ENCODE measurements at regions not wholly inside any gene's neighbourhood (a gene's known extent, or its start where the extent isn't known, plus 50 kb on each side); places are given as distances from the start of the nearest gene placed in this dataset.

DNA sequence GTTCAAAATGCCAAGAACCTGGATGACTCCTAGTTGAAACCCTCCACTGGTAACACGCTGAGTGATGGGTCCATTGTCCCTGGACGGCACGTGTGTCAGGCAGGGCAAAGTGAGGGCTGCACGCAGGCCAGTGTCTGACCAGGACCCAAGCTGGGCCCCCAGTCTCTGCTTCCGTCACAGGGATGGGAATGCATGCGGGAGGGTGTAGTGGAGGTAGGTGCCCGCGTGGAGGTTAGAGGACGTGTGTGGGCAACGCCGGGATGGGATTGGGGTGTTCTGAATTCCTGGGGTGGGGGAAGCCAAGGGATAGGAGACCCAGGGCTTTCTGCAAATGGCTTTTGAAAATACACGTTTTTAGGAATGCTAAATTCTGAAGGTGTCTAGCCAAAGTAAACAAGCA is 943.3 kb downstream of the BRD1 start:
- Mint-ChIP-seq H3K27ac (no peak overlapping the region), H3K27me3 (no peaks in the 10 kb centered on the region), H3K4me1 (no peaks in the 10 kb centered on the region), H3K9me3 (no peaks in the 10 kb centered on the region), H3K4me3 (no peak overlapping the region)
- DNase-seq = no peak
- no peak for ATAC-seq

DNA sequence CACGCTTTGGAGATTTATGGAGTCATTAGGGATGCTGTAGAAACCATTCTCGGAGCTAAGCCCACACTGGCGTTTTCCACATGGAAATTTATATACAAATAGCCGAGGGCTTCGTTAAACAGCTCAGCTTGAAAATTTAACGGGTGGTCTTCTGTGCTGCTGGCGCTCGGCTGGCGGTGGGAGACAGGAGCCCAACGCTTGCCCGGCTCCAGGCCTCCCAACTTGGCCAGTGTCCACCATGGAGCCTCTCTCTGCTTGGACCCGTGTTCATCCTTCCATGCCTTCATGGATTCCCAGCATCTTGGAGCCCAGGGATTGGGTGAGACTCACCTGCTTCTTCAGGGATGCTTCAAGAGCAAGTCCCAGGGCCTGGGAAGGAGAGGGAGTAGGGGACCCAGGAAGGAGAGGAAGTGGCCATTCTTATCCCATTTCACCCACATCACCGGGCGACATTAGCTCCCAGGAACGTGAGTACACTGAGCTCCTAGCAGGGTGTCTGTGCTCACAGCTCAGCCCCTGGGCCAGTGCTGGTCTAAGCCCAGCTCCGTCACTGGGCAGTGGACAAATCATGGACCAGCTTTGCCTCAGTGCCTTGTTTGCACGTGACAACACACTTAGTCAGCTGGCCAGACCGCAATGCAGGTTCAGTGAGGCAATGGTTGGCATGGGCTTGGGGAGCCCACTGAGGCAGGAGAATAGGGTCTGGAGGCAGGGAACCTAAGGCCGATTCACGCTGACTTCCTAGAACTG is 944.3 kb downstream of the BRD1 start:
- ATAC-seq (no peak), DNase-seq (no peak)
- H3K4me3 Mint-ChIP-seq = no peak overlapping the region
- no peaks in the 10 kb centered on the region for H3K9me3 Mint-ChIP-seq
- no peaks in the 10 kb centered on the region for H3K27me3 Mint-ChIP-seq
- H3K4me1 Mint-ChIP-seq = no peaks in the 10 kb centered on the region
- H3K27ac Mint-ChIP-seq = no peak overlapping the region

DNA sequence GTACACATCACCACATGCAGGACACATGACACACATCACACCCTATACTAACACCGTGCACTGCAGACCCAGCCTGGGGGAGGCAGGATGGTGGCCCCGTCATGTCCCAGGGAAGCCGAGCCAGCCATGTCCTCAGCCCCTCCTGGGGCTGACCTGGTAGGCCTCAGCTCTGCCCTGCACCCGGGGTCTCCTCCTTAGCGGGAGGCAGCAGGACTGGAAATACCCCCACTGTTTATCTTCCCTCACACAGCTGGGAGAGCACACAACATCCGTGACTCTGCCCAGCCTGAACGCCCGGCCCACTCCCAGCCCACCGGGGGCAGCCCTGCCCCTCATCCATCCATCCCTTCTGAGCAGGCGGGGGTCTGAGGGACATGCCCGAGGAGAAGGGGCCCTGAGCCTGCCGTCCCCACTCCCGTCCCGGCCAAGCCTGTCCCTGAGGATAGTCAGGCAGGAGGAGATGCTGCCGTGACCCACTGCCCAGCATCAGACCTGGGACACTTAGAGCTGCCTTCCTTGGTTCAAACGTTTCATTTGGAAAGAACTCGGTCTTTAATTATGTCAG is 945.0 kb downstream of the BRD1 start:
- DNase-seq (no peak), ATAC-seq (no peak)
- Mint-ChIP-seq H3K27ac (no peak overlapping the region), H3K4me1 (no peaks in the 10 kb centered on the region), H3K9me3 (no peaks in the 10 kb centered on the region), H3K27me3 (peaks cover 2% of the 10 kb centered on the region), H3K4me3 (no peak overlapping the region)

DNA sequence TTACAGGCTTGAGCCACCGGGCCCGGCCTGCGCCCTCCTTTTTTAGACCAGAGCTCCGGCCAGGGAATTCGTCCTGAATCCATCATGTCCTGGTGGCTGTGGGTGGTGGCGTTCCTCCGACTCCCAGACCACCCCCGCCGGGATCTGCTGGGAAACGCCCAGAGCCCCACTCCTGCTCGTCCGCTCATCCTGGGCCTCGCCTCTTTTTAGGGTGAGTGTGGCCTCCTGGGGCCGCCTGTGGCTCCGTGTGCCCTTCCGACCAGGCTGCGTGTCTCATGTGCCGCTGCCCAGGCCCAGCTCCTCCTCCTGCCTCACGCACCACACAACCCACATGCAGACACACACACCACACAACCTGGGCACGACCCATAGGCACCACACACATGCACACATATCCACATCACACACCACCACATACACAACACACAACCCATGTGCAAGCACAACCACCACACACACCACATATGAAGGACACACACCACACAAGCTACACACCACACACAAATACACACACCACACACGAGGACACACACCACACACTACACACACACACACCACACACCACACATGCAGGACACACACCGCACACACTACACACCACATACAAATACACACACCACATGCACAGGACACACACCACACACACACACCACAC is 946.2 kb downstream of the BRD1 start:
- no peak overlapping the region for H3K4me3 Mint-ChIP-seq
- H3K4me1 Mint-ChIP-seq = no peaks in the 10 kb centered on the region
- H3K27me3 Mint-ChIP-seq = peaks cover 12% of the 10 kb centered on the region
- ATAC-seq (no peak), DNase-seq (no peak)
- no peaks in the 10 kb centered on the region for H3K9me3 Mint-ChIP-seq
- no peak overlapping the region for H3K27ac Mint-ChIP-seq

DNA sequence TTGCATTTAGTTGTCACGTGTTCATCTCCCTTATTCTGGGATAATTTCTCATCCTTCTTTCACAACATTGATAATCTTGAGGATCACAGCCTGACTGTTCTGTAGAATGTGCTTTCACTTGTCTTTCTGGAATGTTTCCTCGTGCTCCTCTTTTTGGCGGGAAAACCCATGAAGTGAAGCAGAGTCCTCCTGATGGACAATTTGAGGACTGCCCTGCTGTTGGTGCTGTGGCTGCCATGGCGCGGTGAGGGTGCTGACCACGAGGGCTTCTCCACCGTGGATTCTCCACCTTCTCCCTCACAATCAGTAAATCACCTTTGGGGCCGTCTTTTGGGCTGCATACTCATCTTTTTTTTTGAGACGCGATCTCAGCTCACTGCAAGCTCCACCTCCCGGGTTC is 946.9 kb downstream of the BRD1 start:
- no peak overlapping the region for H3K27ac Mint-ChIP-seq
- H3K4me3 Mint-ChIP-seq = no peak overlapping the region
- no peaks in the 10 kb centered on the region for H3K4me1 Mint-ChIP-seq
- no peak for DNase-seq
- H3K27me3 Mint-ChIP-seq = peaks cover 19% of the 10 kb centered on the region
- no peaks in the 10 kb centered on the region for H3K9me3 Mint-ChIP-seq
- no peak for ATAC-seq

DNA sequence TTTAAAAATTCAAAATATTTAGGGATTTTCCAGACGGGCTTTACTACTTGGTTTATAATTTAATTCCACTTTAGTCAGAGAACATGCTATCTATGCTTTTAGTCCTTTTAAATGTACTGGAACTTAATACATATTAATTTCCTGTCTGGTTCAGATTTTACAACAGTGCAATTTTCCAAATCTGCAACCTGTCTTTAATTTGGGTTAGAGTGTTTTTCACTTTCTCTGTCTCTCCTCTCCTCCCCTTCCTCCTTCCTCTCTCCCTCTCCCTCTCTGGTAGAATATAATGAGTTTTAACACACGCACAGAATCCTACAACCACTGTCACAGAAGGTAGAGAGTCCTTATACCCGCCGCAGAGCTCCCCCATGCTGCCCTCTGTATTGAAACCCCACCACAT is 950.7 kb downstream of the BRD1 start:
- H3K27ac Mint-ChIP-seq = no peak overlapping the region
- no peak for DNase-seq
- H3K4me1 Mint-ChIP-seq = no peaks in the 10 kb centered on the region
- no peak for ATAC-seq
- H3K27me3 Mint-ChIP-seq = peaks cover 38% of the 10 kb centered on the region
- H3K4me3 Mint-ChIP-seq = no peak overlapping the region
- H3K9me3 Mint-ChIP-seq = no peaks in the 10 kb centered on the region

DNA sequence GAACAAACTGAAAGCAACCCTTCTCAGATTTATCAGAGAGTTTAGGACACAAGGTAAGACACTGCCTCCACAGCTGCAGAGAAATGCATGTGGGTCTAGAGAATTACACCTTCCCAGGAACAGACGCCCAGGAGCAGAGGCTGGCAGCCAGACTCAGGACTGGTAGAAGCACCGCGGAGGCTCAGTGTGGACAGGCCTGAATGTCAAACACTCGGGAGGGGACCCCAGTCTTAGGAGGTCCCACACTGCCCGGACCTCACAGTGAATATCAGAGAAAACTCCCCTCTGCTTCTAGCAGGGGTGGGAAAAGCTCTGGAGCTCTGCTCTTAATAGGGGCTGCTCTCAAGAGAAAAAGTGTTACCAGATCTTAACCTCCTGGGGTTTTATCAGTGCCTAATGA is 952.7 kb downstream of the BRD1 start:
- ATAC-seq (no peak), DNase-seq (no peak)
- H3K9me3 Mint-ChIP-seq = peaks cover 5 to 6% of the 10 kb centered on the region in 2 donors
- no peak overlapping the region for H3K27ac Mint-ChIP-seq
- no peak overlapping the region for H3K4me3 Mint-ChIP-seq
- peaks cover 45% of the 10 kb centered on the region for H3K27me3 Mint-ChIP-seq
- no peaks in the 10 kb centered on the region for H3K4me1 Mint-ChIP-seq

DNA sequence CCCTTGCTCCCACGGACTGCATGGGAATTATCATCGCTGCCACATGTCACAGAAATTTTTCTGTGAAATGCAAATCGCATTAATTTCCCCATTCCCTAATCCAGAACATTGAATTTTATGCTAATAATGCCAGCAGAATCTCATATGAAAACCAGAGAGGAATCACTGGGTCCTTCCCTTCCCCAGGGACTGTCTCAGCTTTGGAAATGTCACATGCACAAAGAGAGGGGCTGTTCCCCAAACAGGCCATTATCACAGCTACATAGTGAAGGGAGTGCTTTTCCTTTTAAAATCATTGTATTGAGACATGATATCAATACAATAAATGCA is 954.5 kb downstream of the BRD1 start:
- peaks cover 47% of the 10 kb centered on the region for H3K27me3 Mint-ChIP-seq
- no peak overlapping the region for H3K27ac Mint-ChIP-seq
- H3K4me1 Mint-ChIP-seq = no peaks in the 10 kb centered on the region
- no peak overlapping the region for H3K4me3 Mint-ChIP-seq
- H3K9me3 Mint-ChIP-seq = peaks cover 5 to 10% of the 10 kb centered on the region in 2 donors
- ATAC-seq = no peak
- DNase-seq = no peak

DNA sequence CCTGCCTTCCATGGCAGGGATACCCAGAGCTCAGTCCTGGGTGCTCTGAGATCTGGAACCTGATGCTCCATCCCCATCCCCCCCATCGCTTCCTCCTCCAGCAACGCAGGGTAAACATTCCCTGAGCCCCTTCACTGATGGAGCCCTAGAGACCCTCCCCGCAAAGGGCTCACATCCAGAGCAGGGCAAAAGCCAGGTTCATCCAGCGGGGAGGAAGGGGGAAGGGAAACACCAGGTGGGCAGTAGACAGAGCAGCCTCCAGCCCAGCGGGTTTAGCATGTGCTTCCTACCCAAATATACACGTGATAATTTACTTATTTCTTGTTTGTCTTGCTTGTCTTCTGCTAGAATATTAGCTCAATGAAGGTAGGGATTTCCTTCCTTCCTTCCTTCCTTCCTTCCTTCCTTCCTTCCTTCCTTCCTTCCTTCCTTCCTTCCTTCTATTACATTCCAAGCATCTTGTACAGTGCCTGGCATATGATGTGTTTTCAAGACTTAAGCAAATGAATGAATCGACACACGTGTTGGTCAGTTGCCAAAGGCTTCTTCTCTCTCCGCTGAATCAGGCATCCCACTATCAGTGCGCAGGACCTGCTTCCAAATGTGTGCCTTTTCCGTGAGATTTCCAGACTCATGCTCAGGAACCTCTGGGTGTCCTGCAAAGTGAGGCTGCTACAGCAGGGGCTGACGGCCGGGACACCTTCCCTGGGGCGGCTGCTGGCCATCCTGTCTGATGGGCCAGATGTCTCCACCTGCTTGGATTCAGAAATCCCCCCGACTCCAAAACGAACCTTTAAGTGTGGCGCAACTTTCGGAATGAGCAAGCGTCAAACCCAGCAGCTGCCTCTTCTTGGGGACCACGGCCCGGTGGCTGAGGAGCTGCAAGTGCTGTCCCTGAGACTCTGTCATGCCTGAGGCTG is 955.1 kb downstream of the BRD1 start:
- DNase-seq (no peak), ATAC-seq (no peak)
- H3K9me3 Mint-ChIP-seq = peaks cover 5 to 10% of the 10 kb centered on the region in 2 donors
- no peaks in the 10 kb centered on the region for H3K4me1 Mint-ChIP-seq
- H3K4me3 Mint-ChIP-seq = no peak overlapping the region
- H3K27me3 Mint-ChIP-seq = peaks cover 48% of the 10 kb centered on the region
- no peak overlapping the region for H3K27ac Mint-ChIP-seq

DNA sequence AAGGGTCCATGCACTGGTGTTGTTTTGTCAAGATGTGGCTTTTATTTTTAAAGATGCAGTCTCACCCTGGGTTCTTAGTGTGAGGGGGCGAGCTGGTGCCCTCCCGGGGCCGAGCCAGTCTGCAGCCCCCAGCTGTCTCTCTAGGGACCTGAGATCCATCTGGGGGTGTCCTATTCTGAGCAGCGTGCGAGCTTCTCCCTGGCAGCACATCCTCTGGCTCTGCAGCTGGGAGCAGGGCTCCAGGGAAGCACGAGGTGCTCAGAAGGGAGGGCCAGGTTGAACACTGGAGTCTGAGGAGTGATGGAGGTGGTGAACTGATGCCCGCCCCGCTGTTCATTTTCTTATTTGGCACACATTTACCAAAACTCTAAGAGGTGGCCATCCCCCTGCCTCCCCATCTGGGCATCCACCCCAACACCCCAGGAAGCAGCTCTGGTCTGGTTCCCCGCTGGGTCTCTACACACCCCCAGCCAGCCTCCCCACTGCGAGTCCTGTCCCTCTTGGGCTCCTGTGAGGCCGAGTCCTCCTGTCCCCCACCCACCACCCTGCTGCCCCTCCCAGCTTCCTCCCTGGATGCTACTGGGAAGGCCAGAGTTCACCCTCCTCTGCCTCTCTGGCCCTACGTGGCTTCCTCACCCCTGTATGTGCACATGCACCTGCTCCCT is 956.4 kb downstream of the BRD1 start:
- Mint-ChIP-seq H3K27ac (peak overlapping the region in 1 of 2 donors; percentile 27), H3K27me3 (peaks cover 50% of the 10 kb centered on the region), H3K4me3 (no peak overlapping the region), H3K9me3 (peaks cover 5 to 10% of the 10 kb centered on the region in 2 donors), H3K4me1 (no peaks in the 10 kb centered on the region)
- DNase-seq (no peak), ATAC-seq (no peak)

DNA sequence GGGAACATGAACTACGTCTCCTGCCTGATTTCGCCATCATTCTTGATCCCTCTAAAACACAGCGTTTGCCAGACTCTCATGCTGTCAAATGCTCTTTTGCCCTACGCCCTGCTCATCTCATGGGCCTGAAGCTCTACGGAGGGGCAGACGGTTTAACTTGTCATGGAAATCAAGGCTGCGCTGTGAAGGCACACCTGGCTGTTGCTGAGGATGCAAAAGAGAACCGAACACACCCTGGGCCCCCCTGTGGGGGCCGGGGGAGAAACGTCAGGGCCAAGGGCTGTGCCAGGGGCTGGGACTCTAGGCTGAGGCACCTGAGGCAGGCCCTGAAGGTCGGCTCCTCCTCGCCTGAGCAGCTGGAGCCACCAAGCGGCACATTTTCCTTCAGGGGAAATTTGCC is 957.2 kb downstream of the BRD1 start:
- H3K27me3 Mint-ChIP-seq = peaks cover 50% of the 10 kb centered on the region
- ATAC-seq = no peak

DNA sequence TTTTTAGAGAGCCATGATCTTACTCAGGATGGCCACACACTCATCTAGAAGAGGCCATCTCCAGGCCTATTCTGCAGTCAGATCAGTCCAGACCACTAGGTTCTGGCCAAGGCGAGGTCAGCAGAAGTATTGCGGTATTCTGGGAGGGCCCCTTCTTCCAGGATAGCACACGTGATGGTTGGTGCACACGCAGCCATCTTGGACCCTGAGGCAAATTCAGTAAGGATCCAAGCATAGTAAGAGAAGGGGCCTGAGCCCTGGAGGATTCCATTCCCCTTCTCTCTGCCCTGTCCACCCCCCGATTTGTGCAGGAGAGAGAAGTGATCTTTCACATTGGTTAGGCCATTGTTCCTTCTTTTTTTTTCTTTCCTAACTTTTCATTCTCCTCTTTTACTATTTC is 957.9 kb downstream of the BRD1 start:
- Mint-ChIP-seq H3K27me3 (peaks cover 49% of the 10 kb centered on the region), H3K4me3 (no peak overlapping the region), H3K9me3 (peaks cover 5 to 10% of the 10 kb centered on the region in 2 donors), H3K27ac (peak overlapping the region in 1 of 2 donors; percentile 88), H3K4me1 (no peaks in the 10 kb centered on the region)
- DNase-seq = no peak
- no peak for ATAC-seq

More for the DNA sequence above, 957.2 kb downstream of the BRD1 start:
- DNase-seq = no peak
- Mint-ChIP-seq H3K9me3 (peaks cover 5 to 10% of the 10 kb centered on the region in 2 donors), H3K27ac (no peak overlapping the region), H3K4me1 (no peaks in the 10 kb centered on the region), H3K4me3 (no peak overlapping the region)

DNA sequence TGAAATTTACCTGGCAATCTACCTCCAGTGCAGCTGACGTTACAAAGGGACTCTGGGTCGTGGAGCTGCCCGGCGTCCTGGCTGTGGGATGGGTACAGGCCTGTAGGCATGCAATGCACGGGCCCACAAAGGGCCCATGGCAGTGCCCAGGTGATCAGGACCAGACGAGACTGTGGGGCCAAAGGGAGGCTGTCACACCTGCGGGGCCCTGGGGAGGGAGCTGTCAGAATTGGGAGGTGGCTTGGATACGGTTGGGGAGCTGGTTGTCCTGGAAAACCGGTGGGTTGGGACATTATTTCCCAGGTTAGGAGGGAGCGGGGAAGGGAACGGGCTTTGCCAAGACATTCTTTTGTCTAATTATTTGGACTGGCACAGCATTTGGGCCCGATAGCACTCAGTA is 958.5 kb downstream of the BRD1 start:
- Mint-ChIP-seq H3K4me3 (no peak overlapping the region), H3K27me3 (peaks cover 53% of the 10 kb centered on the region), H3K4me1 (no peaks in the 10 kb centered on the region), H3K9me3 (peaks cover 5 to 10% of the 10 kb centered on the region in 2 donors), H3K27ac (peak overlapping the region in 1 of 2 donors; percentile 52)
- DNase-seq (no peak), ATAC-seq (no peak)

DNA sequence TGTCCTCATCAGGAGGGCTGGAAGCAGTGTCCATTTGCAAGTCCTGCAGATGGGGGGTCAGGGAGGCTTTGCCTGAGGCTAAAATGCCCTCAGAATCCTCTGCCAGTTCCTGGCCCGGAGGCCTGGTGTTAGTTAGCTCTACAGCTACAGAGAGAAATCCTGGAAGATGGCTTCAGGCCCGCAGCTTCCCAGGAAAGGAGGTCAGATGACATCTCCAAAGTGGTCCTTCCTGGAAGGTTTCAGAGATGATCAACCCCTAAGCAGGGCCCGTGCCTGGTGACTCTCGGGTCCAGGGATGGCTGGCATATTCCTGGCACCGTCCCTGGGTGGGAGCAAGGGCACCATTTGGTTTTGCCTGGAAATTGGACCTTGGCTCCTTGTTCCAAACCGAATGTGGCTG is 959.1 kb downstream of the BRD1 start:
- Mint-ChIP-seq H3K27me3 (peaks cover 58% of the 10 kb centered on the region), H3K4me3 (no peak overlapping the region), H3K4me1 (no peaks in the 10 kb centered on the region), H3K27ac (no peak overlapping the region), H3K9me3 (peaks cover 5 to 10% of the 10 kb centered on the region in 2 donors)
- no peak for DNase-seq
- ATAC-seq = no peak

DNA sequence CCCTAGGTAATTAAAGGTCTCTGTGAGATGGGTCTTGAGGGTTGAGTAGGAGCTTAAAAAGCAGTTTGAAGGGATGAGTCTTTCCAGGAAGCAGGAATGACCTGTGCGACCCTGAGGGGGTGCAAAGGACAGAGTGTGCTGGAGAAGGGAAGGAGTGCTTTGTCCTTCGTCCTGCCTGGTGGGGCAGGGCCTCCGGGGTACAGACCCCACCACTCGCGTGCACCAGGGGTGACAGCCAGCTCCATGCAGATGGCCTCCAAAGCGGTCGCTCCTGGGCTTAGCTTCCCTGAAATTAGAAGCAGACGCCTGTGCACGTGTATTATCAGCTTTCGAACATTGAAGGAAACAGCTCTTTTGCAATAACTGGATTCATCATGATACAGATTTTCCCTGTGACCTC is 959.8 kb downstream of the BRD1 start:
- no peak overlapping the region for H3K4me3 Mint-ChIP-seq
- ATAC-seq = no peak
- peaks cover 5 to 10% of the 10 kb centered on the region in 2 donors for H3K9me3 Mint-ChIP-seq
- DNase-seq = no peak
- peaks cover 56% of the 10 kb centered on the region for H3K27me3 Mint-ChIP-seq
- H3K4me1 Mint-ChIP-seq = no peaks in the 10 kb centered on the region
- H3K27ac Mint-ChIP-seq = no peak overlapping the region

Data from stimulated activated naive CD8-positive, alpha-beta T cell treated with anti-CD3 and anti-CD28 coated beads, Interleukin-15, amount 100 ng/mL, for 72 hours (primary cell).